ENCODE measurements at regions not wholly inside any gene's neighbourhood (a gene's known extent, or its start where the extent isn't known, plus 50 kb on each side); places are given as distances from the start of the nearest gene placed in this dataset.

GRCh38 chr2:158049129-158049855 lies 52.4 kb upstream of the UPP2 start:
- DNase-seq (ENCODE audit: extremely low read depth in 1 of 2, low read depth in 1 of 2), result no peak

- no peak for DNase-seq (ENCODE audit: extremely low read depth in 1 of 2, low read depth in 1 of 2)
These were observed 53.3 kb upstream of the UPP2 start for GRCh38 chr2:158048327-158048726.

- DNase-seq (ENCODE audit: extremely low read depth in 1 of 2, low read depth in 1 of 2), result no peak
These were observed 54.5 kb upstream of the UPP2 start for GRCh38 chr2:158047156-158047611.

GRCh38 chr2:158046121-158046880 lies 55.4 kb upstream of the UPP2 start:
- no peak for DNase-seq (ENCODE audit: extremely low read depth in 1 of 2, low read depth in 1 of 2)

GRCh38 chr2:158045362-158045761 lies 56.3 kb upstream of the UPP2 start:
- no peak for DNase-seq (ENCODE audit: extremely low read depth in 1 of 2, low read depth in 1 of 2)

GRCh38 chr2:158043181-158043948 lies 58.3 kb upstream of the UPP2 start:
- no peak for DNase-seq (ENCODE audit: extremely low read depth in 1 of 2, low read depth in 1 of 2)

- no peak for DNase-seq (ENCODE audit: extremely low read depth in 1 of 2, low read depth in 1 of 2)
These were observed 59.0 kb upstream of the UPP2 start for GRCh38 chr2:158042666-158043065.

- DNase-seq (ENCODE audit: extremely low read depth in 1 of 2, low read depth in 1 of 2), result no peak
These were observed 59.4 kb upstream of the UPP2 start for GRCh38 chr2:158042245-158042644.

GRCh38 chr2:158041400-158041799 lies 60.3 kb upstream of the UPP2 start:
- no peak for DNase-seq (ENCODE audit: extremely low read depth in 1 of 2, low read depth in 1 of 2)

- no peak for DNase-seq (ENCODE audit: extremely low read depth in 1 of 2, low read depth in 1 of 2)
These were observed 62.8 kb upstream of the UPP2 start for GRCh38 chr2:158038901-158039300.

GRCh38 chr2:158034198-158034866 lies 67.3 kb upstream of the UPP2 start:
- no peak for DNase-seq (ENCODE audit: extremely low read depth in 1 of 2, low read depth in 1 of 2)

- no peak for DNase-seq (ENCODE audit: extremely low read depth in 1 of 2, low read depth in 1 of 2)
These were observed 70.3 kb upstream of the UPP2 start for GRCh38 chr2:158031371-158031770.

- DNase-seq (ENCODE audit: extremely low read depth in 1 of 2, low read depth in 1 of 2), result no peak
These were observed 76.2 kb upstream of the UPP2 start for GRCh38 chr2:158025255-158025996.

GRCh38 chr2:158024288-158024898 lies 77.3 kb upstream of the UPP2 start:
- DNase-seq (ENCODE audit: extremely low read depth in 1 of 2, low read depth in 1 of 2), result peak; percentile 8 to 23

- DNase-seq (ENCODE audit: extremely low read depth in 1 of 2, low read depth in 1 of 2), result no peak
These were observed 78.8 kb upstream of the UPP2 start for GRCh38 chr2:158022888-158023287.

GRCh38 chr2:158021226-158021625 lies 80.5 kb upstream of the UPP2 start:
- DNase-seq (ENCODE audit: extremely low read depth in 1 of 2, low read depth in 1 of 2), result no peak

GRCh38 chr2:158015428-158016076 lies 86.1 kb upstream of the UPP2 start:
- no peak for DNase-seq (ENCODE audit: extremely low read depth in 1 of 2, low read depth in 1 of 2)

GRCh38 chr2:158013891-158014290 lies 87.8 kb upstream of the UPP2 start:
- DNase-seq (ENCODE audit: extremely low read depth in 1 of 2, low read depth in 1 of 2), result no peak

- DNase-seq (ENCODE audit: extremely low read depth in 1 of 2, low read depth in 1 of 2), result no peak
These were observed 90.5 kb upstream of the UPP2 start for GRCh38 chr2:158011055-158011771.

Data from activated CD8-positive, alpha-beta memory T cell treated with anti-CD3 and anti-CD28 coated beads for 1 hour (primary cell).